Uterus (tissue), 3 donors: ENCODE measurements at regions not wholly inside any gene's neighbourhood (a gene's known extent, or its start where the extent isn't known, plus 50 kb on each side); places are given as distances from the start of the nearest gene placed in this dataset.

ENCODE experiments used
- DNase-seq, 2 donors: peaks; one replicate each; pipeline ENCODE4 v3.0.0-alpha.2; 2019 to 2020
- H3K27ac ChIP-seq, 2 donors: fragments of 200-600 bp; sonication (generic); 1 replicate in 1 of 2; 2 replicates in 1 of 2; pipeline ENCODE4 v1.5.1; 2016 to 2018
- H3K27me3 ChIP-seq, 2 donors: fragments of 200-600 bp; sonication (generic); one replicate each; pipeline ENCODE4 v1.5.1; 2018 to 2019; ENCODE audit warnings: control low read depth in 1 of 2
- H3K36me3 ChIP-seq, 2 donors: fragments of 200-600 bp; sonication (generic); one replicate each; pipeline ENCODE4 v1.5.1; 2019; ENCODE audit warnings: control low read depth in 1 of 2
- H3K4me1 ChIP-seq, 2 donors: fragments of 200-600 bp; sonication (generic); one replicate each; pipeline ENCODE4 v1.5.1; 2018 to 2019; ENCODE audit warnings: control low read depth in 1 of 2
- H3K4me3 ChIP-seq, 2 donors: fragments of 200-600 bp; sonication (generic); 1 replicate in 1 of 2; 2 replicates in 1 of 2; pipeline ENCODE4 v1.5.1; 2018 to 2019; ENCODE audit warnings: mild to moderate bottlenecking in 1 of 2
- H3K9me3 ChIP-seq, 2 donors: fragments of 200-600 bp; sonication (generic); one replicate each; pipeline ENCODE4 v1.5.1; 2019; ENCODE audit warnings: control low read depth in 1 of 2
- POLR2A ChIP-seq, 2 donors: fragments of 450-650 bp; IDR thresholded peaks; one replicate each; pipeline ENCODE4 v1.6.1; 2016; ENCODE audit warnings: antibody characterized with exemption in 2 of 2, mild to moderate bottlenecking in 1 of 2, moderate library complexity in 1 of 2
- intact Hi-C: fragments of 100-400 bp; cut with DNase I; formaldehyde crosslinking; loops from one replicate; pipeline ENCODE4 v1.15.1; 2023; ENCODE audit warnings: low total_unique reads
- TF ChIP-seq, protein P1 (sequence below), 4 experiments: fragments of 200-600 bp in 2 of 4; fragments of 450-650 bp in 2 of 4; sonication (generic) in 2 of 4; IDR thresholded peaks; one replicate each; pipeline ENCODE4 v1.5.1; 2016 to 2019; ENCODE audit warnings: antibody characterized with exemption in 4 of 4, mild to moderate bottlenecking in 2 of 4, moderate library complexity in 1 of 4
- donor health status: DM: yes; HTN: yes; CAD: no.

DNA sequence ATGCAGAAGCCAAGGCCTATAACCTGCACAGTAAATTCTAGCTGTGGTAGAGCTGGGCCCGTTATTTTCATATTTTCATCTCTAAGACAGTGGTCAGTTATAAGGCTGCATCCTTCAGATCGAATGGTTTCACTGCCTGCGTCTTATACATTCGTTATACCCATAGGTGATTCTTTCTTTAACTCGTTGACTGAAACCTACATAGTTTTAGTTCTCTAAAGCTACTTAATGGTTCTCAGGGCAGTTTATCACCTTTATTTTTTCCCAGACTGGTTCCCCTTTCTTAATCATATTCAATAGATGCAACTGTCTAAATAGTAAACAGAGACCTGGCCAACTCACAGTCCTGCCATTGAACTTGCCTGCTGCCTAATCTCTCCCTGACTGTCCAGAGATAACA is 615.3 kb upstream of the SLITRK1 start:
- Histone ChIP-seq H3K4me1 (no peaks in the 10 kb centered on the region), H3K4me3 (no peak overlapping the region), H3K27ac (no peak overlapping the region), H3K36me3 (no peaks in the 10 kb centered on the region), H3K27me3 (no peaks in the 10 kb centered on the region), H3K9me3 (no peaks in the 10 kb centered on the region)
- intact Hi-C loops: no loop called here
- no peak for TF ChIP-seq POLR2A (IDR thresholded peaks at IDR 0.05)
- TF ChIP-seq, protein P1, sequence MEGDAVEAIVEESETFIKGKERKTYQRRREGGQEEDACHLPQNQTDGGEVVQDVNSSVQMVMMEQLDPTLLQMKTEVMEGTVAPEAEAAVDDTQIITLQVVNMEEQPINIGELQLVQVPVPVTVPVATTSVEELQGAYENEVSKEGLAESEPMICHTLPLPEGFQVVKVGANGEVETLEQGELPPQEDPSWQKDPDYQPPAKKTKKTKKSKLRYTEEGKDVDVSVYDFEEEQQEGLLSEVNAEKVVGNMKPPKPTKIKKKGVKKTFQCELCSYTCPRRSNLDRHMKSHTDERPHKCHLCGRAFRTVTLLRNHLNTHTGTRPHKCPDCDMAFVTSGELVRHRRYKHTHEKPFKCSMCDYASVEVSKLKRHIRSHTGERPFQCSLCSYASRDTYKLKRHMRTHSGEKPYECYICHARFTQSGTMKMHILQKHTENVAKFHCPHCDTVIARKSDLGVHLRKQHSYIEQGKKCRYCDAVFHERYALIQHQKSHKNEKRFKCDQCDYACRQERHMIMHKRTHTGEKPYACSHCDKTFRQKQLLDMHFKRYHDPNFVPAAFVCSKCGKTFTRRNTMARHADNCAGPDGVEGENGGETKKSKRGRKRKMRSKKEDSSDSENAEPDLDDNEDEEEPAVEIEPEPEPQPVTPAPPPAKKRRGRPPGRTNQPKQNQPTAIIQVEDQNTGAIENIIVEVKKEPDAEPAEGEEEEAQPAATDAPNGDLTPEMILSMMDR (IDR thresholded peaks at IDR 0.05): no peak
- DNase-seq: no peak

DNA sequence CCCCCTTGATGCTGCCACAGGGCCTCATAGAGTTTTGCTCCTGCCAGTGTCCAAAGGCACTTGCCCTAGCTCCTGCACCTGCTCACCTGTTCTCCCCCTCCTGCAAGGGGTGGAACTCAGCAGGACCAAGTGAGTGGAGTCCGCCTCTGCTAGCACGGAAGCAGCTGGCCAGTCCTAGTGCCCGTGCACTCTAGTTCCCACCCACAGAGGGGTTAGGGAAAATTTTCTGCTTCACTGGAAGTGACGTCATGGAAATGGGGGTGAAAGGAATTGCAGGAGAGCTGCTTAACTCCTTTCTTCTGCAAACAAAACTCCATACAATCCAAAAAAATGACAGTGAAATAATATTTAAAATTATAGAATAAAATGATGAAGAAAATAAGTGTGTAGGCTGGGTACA is 609.7 kb upstream of the SLITRK1 start:
- TF ChIP-seq POLR2A (IDR thresholded peaks at IDR 0.05): no peak
- TF ChIP-seq, protein P1 (IDR thresholded peaks at IDR 0.05): no peak
- intact Hi-C loops: no loop called here
- Histone ChIP-seq H3K36me3 (no peaks in the 10 kb centered on the region), H3K27ac (no peak overlapping the region), H3K4me1 (no peaks in the 10 kb centered on the region), H3K27me3 (no peaks in the 10 kb centered on the region), H3K9me3 (no peaks in the 10 kb centered on the region), H3K4me3 (no peak overlapping the region)
- DNase-seq: no peak

- Histone ChIP-seq H3K36me3 (no peaks in the 10 kb centered on the region), H3K27me3 (no peaks in the 10 kb centered on the region), H3K9me3 (no peaks in the 10 kb centered on the region), H3K27ac (no peak overlapping the region), H3K4me1 (no peaks in the 10 kb centered on the region), H3K4me3 (no peak overlapping the region)
- intact Hi-C loops: no loop called here
- no peak for DNase-seq
- TF ChIP-seq, protein P1 (IDR thresholded peaks at IDR 0.05): no peak
- TF ChIP-seq POLR2A (IDR thresholded peaks at IDR 0.05): no peak
These were observed 605.5 kb upstream of the SLITRK1 start for GRCh38 chr13:84487752-84488151.

DNA sequence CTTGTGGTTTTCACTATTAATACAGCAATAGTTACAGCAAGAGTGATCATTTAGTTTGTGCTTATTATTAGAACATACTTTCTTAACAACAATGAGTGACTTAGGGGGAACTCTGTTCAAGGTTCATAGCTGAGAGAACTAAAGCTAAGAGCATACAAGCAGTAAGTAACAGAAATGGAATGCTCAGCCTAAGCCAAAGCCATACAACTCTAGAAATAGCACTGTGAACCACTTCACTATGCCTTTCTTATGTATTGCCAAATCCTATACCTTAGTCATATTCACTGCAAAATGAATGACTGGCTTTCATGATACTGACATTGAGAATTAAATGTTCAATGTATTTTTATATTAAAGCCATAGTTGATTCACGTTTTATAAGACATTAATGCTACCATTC is 599.7 kb upstream of the SLITRK1 start:
- Histone ChIP-seq H3K27me3 (no peaks in the 10 kb centered on the region), H3K4me1 (no peaks in the 10 kb centered on the region), H3K36me3 (no peaks in the 10 kb centered on the region), H3K4me3 (no peak overlapping the region), H3K27ac (no peak overlapping the region), H3K9me3 (no peaks in the 10 kb centered on the region)
- no peak for DNase-seq
- no peak for TF ChIP-seq POLR2A (IDR thresholded peaks at IDR 0.05)
- TF ChIP-seq, protein P1 (IDR thresholded peaks at IDR 0.05): no peak
- intact Hi-C loops: no loop called here

- Histone ChIP-seq H3K9me3 (no peaks in the 10 kb centered on the region), H3K27me3 (no peaks in the 10 kb centered on the region), H3K27ac (no peak overlapping the region), H3K4me3 (no peak overlapping the region), H3K36me3 (no peaks in the 10 kb centered on the region), H3K4me1 (no peaks in the 10 kb centered on the region)
- intact Hi-C loops: no loop called here
- DNase-seq: no peak
- TF ChIP-seq POLR2A (IDR thresholded peaks at IDR 0.05): no peak
- TF ChIP-seq, protein P1 (IDR thresholded peaks at IDR 0.05): no peak
These were observed 597.4 kb upstream of the SLITRK1 start for GRCh38 chr13:84479656-84480055.
